Neural cell (in vitro differentiated cells): ENCODE measurements at regions not wholly inside any gene's neighbourhood (a gene's known extent, or its start where the extent isn't known, plus 50 kb on each side); places are given as distances from the start of the nearest gene placed in this dataset.

Experiments
- H2AFZ ChIP-seq: fragments of 200-600, 300-800 bp; sonication (generic), shearing (Covaris generic); 2 replicates; pipeline ENCODE4 v1.6.0; 2014; ENCODE audit warnings: low read depth, mild to moderate bottlenecking, antibody characterized with exemption, low read length, moderate library complexity
- H3F3A ChIP-seq: fragments of 200-600 bp; shearing (Covaris generic); 2 replicates; pipeline ENCODE4 v1.6.1; 2016; ENCODE audit warnings: mild to moderate bottlenecking, moderate library complexity, mixed read lengths, antibody characterized with exemption, low read length; ENCODE audit not compliant: insufficient read depth, poor library complexity, severe bottlenecking
- H3K27ac ChIP-seq: fragments of 200-600, 300-800 bp; sonication (generic), shearing (Covaris generic); 2 replicates; pipeline ENCODE4 v1.5.1; 2014; ENCODE audit warnings: mild to moderate bottlenecking, low read length, moderate library complexity
- H3K27me3 ChIP-seq: fragments of 300-800, 200-600 bp; sonication (generic), shearing (Covaris generic); 2 replicates; pipeline ENCODE4 v1.6.0; 2014; ENCODE audit warnings: mild to moderate bottlenecking, low read depth, low read length, moderate library complexity; ENCODE audit not compliant: insufficient read depth
- H3K36me3 ChIP-seq: fragments of 300-800, 200-600 bp; sonication (generic), shearing (Covaris generic); 2 replicates; pipeline ENCODE4 v1.5.1; 2014; ENCODE audit warnings: mild to moderate bottlenecking, antibody characterized with exemption, low read length, moderate library complexity; ENCODE audit not compliant: insufficient read depth
- H3K4me2 ChIP-seq: fragments of 300-800, 200-600 bp; sonication (generic), shearing (Covaris generic); 2 replicates; pipeline ENCODE4 v1.6.0; 2014; ENCODE audit warnings: mild to moderate bottlenecking, low read length
- H3K4me3 ChIP-seq: fragments of 300-800, 200-600 bp; sonication (generic), shearing (Covaris generic); 2 replicates; pipeline ENCODE4 v1.5.1; 2014; ENCODE audit warnings: mild to moderate bottlenecking, low read length, moderate library complexity
- H3K79me2 ChIP-seq: fragments of 200-600 bp; shearing (Covaris generic); replicated peaks from 2 replicates; pipeline ENCODE4 v1.6.0; 2014; ENCODE audit warnings: mild to moderate bottlenecking, low read length, moderate library complexity; ENCODE audit not compliant: insufficient read depth
- H3K9ac ChIP-seq: fragments of 300-800, 200-600 bp; sonication (generic), shearing (Covaris generic); 2 replicates; pipeline ENCODE4 v1.6.1; 2016; ENCODE audit warnings: mild to moderate bottlenecking, low read length, mixed read lengths
- H3K9me2 ChIP-seq: fragments of 200-600 bp; shearing (Covaris generic); 2 replicates; pipeline ENCODE4 v1.6.1; 2016; ENCODE audit warnings: mild to moderate bottlenecking, low read length, mixed read lengths; ENCODE audit not compliant: insufficient read depth
- H3K9me3 ChIP-seq: fragments of 200-600, 300-800 bp; sonication (generic), shearing (Covaris generic); 2 replicates; pipeline ENCODE4 v1.6.1; 2016; ENCODE audit warnings: mild to moderate bottlenecking, mixed run types, low read length, moderate library complexity, mixed read lengths
- H4K20me1 ChIP-seq: fragments of 200-600 bp; shearing (Covaris generic); 2 replicates; pipeline ENCODE4 v1.6.1; 2016; ENCODE audit warnings: mild to moderate bottlenecking, mixed run types; ENCODE audit not compliant: insufficient read depth
- CTCF ChIP-seq: fragments of 450-650 bp; IDR thresholded peaks from 2 replicates; pipeline ENCODE4 v1.5.1; 2014; ENCODE audit warnings: antibody characterized with exemption, mild to moderate bottlenecking, moderate library complexity; ENCODE audit not compliant: poor library complexity, severe bottlenecking
- EP300 ChIP-seq: fragments of 450-650 bp; conservative IDR thresholded peaks from 2 replicates; pipeline ENCODE4 v1.6.1; 2014; ENCODE audit warnings: antibody characterized with exemption, mild to moderate bottlenecking, moderate library complexity; ENCODE audit not compliant: poor library complexity, severe bottlenecking
- EZH2 ChIP-seq: fragments of 200-600, 300-800 bp; shearing (Covaris generic), sonication (generic); IDR thresholded peaks from 2 replicates; pipeline ENCODE4 v1.6.1; 2014; ENCODE audit warnings: antibody characterized with exemption, low read length, borderline replicate concordance, mild to moderate bottlenecking; ENCODE audit not compliant: insufficient read depth, poor library complexity, severe bottlenecking
- MXI1 ChIP-seq: fragments of 450-650 bp; conservative IDR thresholded peaks from 2 replicates; pipeline ENCODE4 v1.6.1; 2014; ENCODE audit warnings: antibody characterized with exemption, mild to moderate bottlenecking; ENCODE audit not compliant: poor library complexity, severe bottlenecking
- POLR2AphosphoS5 ChIP-seq: IDR thresholded peaks from 2 replicates; pipeline ENCODE4 v1.6.1; 2012
- RAD21 ChIP-seq: fragments of 450-650 bp; conservative IDR thresholded peaks from 2 replicates; pipeline ENCODE4 v1.6.1; 2014; ENCODE audit warnings: antibody characterized with exemption, mild to moderate bottlenecking, moderate library complexity
- REST ChIP-seq: IDR thresholded peaks from 2 replicates; pipeline ENCODE4 v1.6.1; 2012; ENCODE audit warnings: borderline replicate concordance
- SMC3 ChIP-seq: fragments of 450-650 bp; conservative IDR thresholded peaks from 2 replicates; pipeline ENCODE4 v1.6.1; 2014; ENCODE audit warnings: antibody characterized with exemption, mild to moderate bottlenecking, moderate library complexity; ENCODE audit not compliant: poor library complexity
- TAF1 ChIP-seq: IDR thresholded peaks from 2 replicates; pipeline ENCODE4 v1.6.1; 2012; ENCODE audit warnings: low read depth

GRCh38 chr13:61485128-61485765 lies 69.6 kb upstream of the PCDH20 start:
- Histone ChIP-seq H3F3A (no peaks in the 10 kb centered on the region), H3K27me3 (no peaks in the 10 kb centered on the region), H3K9ac (no peak overlapping the region), H3K4me3 (no peak overlapping the region), H4K20me1 (no peaks in the 10 kb centered on the region), H3K36me3 (no peaks in the 10 kb centered on the region), H3K79me2 (no peaks in the 10 kb centered on the region), H2AFZ (no peak overlapping the region), H3K9me2 (no peaks in the 10 kb centered on the region), H3K4me2 (no peak overlapping the region), H3K27ac (no peak overlapping the region), H3K9me3 (no peaks in the 10 kb centered on the region)
- TF ChIP-seq EZH2, result no peak
- no peak for TF ChIP-seq REST
- no peak for TF ChIP-seq SMC3
- TF ChIP-seq CTCF, result no peak
- no peak for TF ChIP-seq EP300
- no peak for TF ChIP-seq TAF1
- TF ChIP-seq POLR2AphosphoS5, result no peak
- no peak for TF ChIP-seq RAD21
- no peak for TF ChIP-seq MXI1

GRCh38 chr13:61477619-61478018 lies 62.0 kb upstream of the PCDH20 start:
- no peak overlapping the region for H3K4me2 ChIP-seq
- no peak for TF ChIP-seq RAD21
- TF ChIP-seq MXI1, result no peak
- no peak for TF ChIP-seq REST
- TF ChIP-seq EZH2, result no peak
- no peaks in the 10 kb centered on the region for H3K36me3 ChIP-seq
- no peaks in the 10 kb centered on the region for H3K9me2 ChIP-seq
- no peak overlapping the region for H2AFZ ChIP-seq
- no peaks in the 10 kb centered on the region for H4K20me1 ChIP-seq
- no peaks in the 10 kb centered on the region for H3K27me3 ChIP-seq
- H3K27ac ChIP-seq, result no peak overlapping the region
- no peaks in the 10 kb centered on the region for H3F3A ChIP-seq
- H3K79me2 ChIP-seq, result no peaks in the 10 kb centered on the region
- H3K9me3 ChIP-seq, result no peaks in the 10 kb centered on the region
- no peak overlapping the region for H3K4me3 ChIP-seq
- no peak overlapping the region for H3K9ac ChIP-seq
